Hematopoietic multipotent progenitor cell treated with erythropoietin and hydrocortisone succinate and interleukin-3 and kit ligand, for 6 days (in vitro differentiated cells): ENCODE measurements at regions not wholly inside any gene's neighbourhood (a gene's known extent, or its start where the extent isn't known, plus 50 kb on each side); places are given as distances from the start of the nearest gene placed in this dataset.
"Not testable (repeated sequence)": the region's sequence is repeated elsewhere in the genome, so short reads cannot be mapped to it uniquely, and the experiment has no call there.

Experiments used
- DNase-seq: peaks from one replicate; pipeline ENCODE4 v3.0.0-alpha.2; 2015

DNA sequence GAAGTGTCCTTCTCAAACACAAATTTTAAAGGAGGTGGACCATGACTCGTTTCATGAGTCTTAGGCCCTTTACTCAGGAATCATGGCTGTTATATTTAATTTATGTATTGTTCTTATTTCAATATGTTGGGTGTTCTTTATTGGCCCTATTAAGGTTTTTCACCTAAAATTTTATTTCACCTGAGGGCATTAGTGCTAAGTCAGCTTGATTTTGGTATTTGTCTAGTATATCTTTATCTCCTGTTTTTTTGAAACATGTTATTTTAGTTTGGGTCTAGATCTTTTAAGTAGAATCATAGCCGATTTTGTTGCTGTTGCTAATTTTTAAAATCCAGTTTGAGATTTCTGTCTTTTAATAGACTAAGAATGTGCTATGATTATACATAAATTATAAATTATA is 430.4 kb downstream of the RPS6KC1 start:
- DNase-seq, result no peak

DNA sequence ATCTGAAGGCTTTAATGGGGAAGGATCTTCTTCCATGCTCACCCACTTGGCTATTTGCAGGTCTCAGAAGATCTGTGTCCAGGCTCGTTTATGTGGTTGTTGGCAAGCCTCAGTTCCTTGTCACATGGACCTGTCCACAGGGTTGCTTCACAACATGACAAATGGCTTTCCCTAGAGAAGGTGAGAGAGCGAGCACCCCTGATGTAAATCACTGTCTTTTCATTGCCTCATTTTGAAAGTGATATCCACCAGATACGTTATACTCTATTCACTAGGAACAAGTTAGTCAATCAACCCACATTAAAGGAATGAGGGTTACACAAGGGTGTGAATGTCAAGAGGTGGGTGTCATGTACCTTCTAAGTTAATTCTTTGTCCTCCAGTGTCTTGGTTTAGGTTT is 433.3 kb downstream of the RPS6KC1 start:
- no peak for DNase-seq

GRCh38 chr1:213484758-213485157 is 433.7 kb downstream of the RPS6KC1 start:
- DNase-seq, result no peak

GRCh38 chr1:213486488-213486887 is 435.4 kb downstream of the RPS6KC1 start:
- DNase-seq, result no peak

DNA sequence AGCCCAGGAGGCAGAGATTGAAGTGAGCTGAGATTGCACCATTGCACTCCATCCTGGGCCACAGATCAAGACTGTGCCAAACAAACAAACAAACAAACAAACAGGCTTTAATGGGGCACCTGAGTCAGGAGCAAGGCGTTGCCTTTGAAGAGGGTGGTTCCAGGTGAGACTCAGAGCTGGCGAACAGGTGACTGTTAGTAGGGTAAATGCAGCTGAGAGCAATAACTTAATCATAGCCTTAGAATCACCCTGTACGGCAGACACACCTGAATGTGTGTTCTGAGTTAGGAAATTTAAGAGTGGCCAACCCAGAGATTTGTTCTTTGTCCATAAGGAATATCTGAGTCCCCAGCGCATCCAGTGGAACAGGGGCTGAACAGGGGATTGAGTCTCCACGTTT is 440.4 kb downstream of the RPS6KC1 start:
- DNase-seq, result no peak

- DNase-seq, result no peak
Observed at GRCh38 chr1:213492161-213493041, 441.4 kb downstream of the RPS6KC1 start.

DNA sequence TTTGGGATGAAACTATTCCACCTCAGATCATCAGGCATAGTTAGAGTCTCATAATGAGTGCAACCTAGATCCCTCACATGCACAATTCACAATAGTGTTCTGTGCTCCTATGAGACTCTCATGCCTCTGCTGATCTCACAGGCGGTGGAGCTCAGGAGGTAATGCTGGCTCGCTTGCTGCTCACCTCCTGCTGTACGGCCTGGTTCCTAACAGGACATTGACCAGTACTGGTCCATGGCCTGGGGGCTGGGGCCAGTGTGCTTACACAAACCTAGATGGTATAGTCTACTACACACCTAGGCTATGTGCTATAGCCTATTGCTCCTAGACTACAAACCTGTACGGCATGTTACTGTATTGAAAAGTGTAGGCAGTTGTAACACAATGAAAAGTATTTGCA is 448.4 kb downstream of the RPS6KC1 start:
- no peak for DNase-seq

DNA sequence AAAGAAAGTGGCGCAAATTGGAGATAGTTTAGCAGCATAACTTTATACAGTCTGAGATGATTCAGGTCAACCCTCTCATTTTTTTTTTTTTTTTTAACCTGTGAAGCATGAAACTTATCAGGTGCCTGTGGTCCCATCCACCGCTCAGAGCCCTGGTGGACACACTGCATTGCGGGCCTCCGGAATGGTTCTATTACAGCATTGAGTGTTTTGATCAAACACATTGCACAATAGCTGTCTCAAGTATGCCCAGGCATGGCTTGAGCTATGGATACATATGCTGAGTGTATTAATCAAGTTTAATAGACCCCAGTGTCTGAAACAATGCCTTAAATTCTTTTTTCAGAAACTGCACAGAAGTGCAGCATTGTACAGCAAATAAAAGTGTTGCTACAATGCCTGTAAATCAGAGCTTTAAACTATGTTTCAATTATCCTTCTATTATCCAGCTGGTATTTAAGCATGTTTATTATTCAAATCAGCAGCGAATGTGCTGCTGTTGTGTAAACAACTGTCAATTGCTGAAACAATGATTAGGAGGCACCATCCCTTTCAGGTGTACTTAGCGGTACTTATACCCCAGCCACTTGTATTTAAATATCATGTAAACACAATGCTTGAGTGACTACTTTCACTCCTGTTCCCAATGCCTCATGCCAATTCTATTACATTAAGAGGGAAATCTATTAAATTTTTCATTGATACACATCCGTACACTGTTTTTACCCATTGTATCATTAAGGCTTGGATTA is 456.6 kb downstream of the RPS6KC1 start:
- no peak for DNase-seq

DNA sequence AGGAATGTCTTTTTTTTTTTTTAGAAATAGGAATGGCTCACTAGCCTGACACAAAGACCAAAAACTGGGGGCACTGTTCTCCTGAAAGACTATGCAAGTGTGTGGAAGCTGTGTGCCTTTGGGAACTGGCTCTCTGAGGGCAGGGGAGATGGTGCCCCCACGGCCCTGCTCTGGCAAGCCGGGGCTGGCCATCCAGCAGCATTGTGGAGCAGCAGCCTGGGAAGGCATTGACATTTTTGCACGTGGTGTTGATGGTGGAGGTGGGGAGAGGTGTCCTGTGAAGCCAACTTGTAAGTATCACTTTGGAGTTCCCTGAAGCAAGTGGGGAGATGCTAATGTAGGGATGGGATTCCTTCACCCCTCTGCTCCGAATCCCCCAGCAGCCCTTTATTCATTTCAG is 460.1 kb downstream of the RPS6KC1 start:
- DNase-seq, result no peak

DNA sequence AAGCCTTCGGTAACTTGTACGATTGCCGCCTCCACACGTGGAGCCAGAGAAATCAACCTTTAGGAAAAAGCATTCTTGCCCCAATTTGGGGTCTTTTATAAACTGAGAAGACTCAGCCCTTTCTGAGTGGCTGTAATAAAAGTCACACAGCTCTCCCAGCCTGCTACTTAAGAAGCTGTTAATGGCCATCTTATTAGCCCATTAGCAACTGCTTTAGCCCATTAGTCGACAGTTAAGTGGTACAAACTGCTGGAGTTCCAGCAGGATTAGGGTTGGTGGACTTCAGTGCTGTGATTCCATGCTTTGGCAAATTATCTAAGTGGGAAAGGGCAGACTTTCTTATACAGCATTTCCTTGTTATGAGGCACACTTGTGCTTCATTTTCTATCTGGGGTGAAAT is 461.3 kb downstream of the RPS6KC1 start:
- no peak for DNase-seq

DNA sequence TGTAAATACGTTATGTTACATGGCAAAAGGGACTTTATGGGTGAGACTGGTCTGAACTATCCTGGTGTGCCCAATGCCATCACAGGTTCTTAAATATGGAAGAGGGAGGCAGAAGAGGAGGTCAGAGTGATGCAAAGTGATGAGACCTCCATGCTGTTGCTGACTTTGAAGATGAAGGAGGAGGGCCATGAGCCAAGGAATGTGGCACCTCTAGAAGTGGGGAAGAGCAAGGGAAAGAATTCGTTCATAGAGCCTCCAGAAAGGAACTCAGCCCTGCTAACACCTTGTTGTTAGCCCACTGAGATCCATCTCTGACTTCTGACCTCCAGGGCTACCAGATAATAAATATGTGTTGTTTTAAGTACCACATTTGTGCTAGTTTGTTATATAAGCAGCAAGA is 462.0 kb downstream of the RPS6KC1 start:
- no peak for DNase-seq

GRCh38 chr1:213514408-213515179 is 463.6 kb downstream of the RPS6KC1 start:
- not testable (repeated sequence) for DNase-seq

- DNase-seq, result no peak
Observed at GRCh38 chr1:213519098-213519497, 468.1 kb downstream of the RPS6KC1 start.

DNA sequence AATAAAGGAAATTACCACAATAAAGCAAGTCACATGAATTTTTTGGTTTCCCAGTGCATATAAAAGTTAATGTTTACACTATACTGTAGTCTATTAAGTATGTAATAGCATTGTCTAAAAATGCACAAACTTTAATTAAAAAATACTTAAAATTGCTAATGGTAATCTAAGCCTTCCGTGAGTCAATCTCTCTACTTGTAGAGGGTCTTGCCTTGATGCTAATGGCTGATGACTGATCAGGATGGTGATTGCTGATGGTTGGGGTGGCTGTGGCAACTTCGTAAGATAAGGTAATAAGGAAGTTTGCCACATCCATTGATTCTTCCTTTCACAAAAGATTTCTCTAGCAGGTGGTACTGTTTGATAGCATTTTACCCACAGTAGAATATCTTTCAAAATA is 466.6 kb upstream of the PROX1 start:
- no peak for DNase-seq

DNA sequence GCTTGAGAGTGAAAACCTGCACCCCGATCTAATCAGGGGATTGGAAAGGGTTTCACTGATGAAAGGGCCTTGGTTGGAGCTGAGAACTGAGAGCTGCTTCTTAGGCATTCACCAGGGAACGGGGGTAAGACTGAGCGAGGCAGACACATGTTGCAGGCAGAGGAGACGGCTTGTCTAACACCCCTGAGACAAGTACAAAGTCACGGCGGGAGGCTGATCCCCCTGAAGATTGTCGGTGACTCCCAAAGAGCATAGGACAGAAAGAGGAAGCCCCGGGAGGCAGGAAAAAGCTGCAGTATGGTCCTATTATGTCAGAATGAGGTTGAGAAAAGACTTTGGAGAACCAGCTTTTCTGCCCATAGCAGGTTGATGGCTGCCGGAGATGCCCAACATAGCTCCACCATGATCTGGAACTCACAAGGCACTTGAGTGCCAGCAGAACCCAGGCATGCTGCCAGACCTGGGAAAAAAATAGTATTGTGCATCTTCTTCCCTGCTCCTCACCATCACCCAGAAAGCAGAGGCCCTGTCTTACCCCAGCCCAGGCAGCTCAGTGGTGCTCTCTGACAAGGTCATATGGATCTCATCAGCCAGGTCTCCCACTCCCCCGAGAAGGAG is 463.9 kb upstream of the PROX1 start:
- DNase-seq, result no peak

DNA sequence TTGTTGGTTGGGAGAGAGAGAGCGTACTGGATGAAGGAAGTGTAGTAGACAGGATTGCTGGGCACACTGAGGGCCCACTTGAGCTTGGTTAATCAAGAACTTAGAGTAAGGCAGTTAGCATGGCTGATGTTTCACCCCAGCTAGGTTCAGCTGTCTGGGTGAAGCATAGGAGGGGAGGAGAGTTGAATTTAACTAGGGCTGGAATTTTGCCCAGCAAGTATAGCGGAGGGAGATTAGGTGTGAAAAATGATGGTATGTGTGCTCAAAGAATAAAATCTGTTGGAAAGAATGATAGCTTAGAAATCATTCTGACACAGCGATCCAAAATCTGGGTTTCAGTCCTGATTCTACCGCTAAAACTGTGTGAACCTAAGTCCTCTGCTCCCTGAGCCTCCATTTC is 461.5 kb upstream of the PROX1 start:
- DNase-seq, result no peak

GRCh38 chr1:213530611-213531320 is 457.0 kb upstream of the PROX1 start:
- no peak for DNase-seq

DNA sequence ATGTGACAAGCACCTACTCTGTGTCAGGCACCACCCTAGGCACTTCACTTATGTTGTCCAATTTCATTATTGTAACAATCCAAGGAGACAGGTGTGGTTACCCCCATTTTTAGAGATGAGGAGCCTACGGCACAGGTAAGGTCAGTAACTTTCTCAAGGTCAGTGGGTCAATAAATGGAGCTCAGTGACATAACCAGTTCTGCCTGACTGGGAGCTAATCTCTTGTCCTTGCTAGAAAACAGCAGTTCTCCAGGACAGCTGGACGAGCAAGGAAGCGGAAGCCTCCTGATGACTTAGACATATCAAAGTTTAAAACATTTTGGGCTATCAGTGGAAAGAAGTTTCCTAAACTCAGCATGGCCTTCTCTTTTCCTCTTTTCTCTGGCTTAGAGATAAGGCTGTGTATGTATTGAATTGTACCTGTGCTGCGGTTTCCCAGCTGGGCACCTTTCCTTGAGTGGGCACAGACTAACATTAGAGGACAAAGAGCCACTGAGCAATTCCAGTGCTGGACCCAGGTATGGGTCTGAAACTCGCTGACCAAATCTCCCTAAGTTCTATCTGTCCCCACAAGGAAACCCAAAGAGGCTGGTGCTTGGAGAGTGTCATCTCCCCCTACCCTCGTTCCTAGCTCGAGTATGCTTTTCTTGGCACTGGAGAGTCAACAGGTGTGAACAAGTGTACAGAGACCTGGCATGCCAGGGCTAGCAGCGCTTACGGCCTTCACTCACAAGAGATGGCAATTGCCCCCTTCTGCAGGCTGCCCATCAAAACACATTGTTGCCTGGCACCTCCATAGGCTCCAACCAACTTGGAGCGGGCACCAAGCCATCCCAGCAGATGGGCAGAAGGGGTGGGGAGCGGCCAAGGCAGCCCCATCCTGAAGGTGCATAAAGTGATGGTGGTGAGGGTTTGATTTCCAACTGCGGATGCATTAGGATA is 456.1 kb upstream of the PROX1 start:
- no peak for DNase-seq

- no peak for DNase-seq
Observed at GRCh38 chr1:213533125-213533524, 454.6 kb upstream of the PROX1 start.

DNA sequence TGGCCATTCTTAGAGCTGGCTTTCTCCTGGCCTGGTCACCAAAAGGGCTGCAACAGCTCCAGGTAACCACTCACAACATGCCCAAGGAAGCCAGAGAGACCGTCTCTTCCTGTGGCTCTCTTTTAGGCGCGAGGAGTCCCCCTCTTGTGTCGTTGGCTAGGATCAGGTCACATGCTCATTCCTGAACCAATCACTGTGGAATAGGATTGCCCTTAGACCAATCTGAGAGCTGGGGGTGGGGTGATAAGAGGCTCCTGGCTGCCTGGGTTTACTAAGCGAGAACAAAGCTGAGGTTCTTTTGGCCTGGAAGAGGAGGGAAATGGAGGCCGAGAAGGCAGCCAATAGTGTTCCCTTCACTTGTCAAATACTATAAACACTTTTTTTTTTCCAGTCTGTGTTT is 452.1 kb upstream of the PROX1 start:
- no peak for DNase-seq

DNA sequence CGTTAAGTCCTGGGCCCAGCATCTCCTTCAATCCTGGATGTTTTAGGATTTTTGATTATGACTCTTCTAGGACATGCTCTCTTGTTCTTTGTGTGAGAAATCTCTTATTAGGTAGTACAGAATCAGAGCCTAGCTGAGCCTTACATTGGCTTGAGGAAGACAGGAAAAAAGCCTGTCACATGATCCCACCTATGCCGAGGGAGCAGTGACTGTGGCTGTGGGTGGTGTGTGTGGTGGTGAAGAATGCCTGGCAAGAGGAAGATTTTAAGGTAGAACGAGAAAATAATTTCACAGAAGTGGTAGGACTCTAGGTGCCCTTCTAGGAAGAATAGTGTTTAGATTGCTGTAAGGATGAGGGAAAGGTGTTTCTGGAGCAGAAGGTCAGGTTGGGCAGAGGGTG is 449.5 kb upstream of the PROX1 start:
- DNase-seq, result no peak
